PC-3 (cell line): ENCODE measurements at regions not wholly inside any gene's neighbourhood (a gene's known extent, or its start where the extent isn't known, plus 50 kb on each side); places are given as distances from the start of the nearest gene placed in this dataset.

Experiments used
- ATAC-seq: fragments of 200-7000 bp; cut with Tn5 transposase; 2 replicates; pipeline ENCODE4 v1.9.1; 2020; ENCODE audit warnings: mild to moderate bottlenecking, moderate library complexity
- BruUV-seq: library from RNA; stranded (reverse); fragments of 400-500 nt; replicated peaks from 2 replicates; lab custom pipeline; 2021; lab: Mats Ljungman, UMichigan
- CTCF ChIA-PET: fragments of 300-600 bp; sonication (Branson Sonifier 250); formaldehyde crosslinking; loops from one replicate; lab custom pipeline; 2022; ENCODE audit warnings: antibody characterized with exemption; lab: Charles Lee
- POLR2A ChIA-PET: fragments of 300-600 bp; sonication (Branson Sonifier 250); formaldehyde crosslinking; loops from one replicate; lab custom pipeline; 2022; ENCODE audit warnings: antibody characterized with exemption; ENCODE audit not compliant: unreplicated experiment; lab: Charles Lee
- DNase-seq: peaks from one replicate; pipeline ENCODE4 v3.0.0-alpha.2; 2015
- H2AFZ ChIP-seq: fragments of 300-600 bp; sonication (generic); 2 replicates; pipeline ENCODE4 v1.6.0; 2016; ENCODE audit warnings: antibody characterized with exemption, low read length
- H3F3A ChIP-seq: fragments of 300-600 bp; sonication (generic); one replicate; pipeline ENCODE4 v1.6.0; 2017; ENCODE audit warnings: antibody characterized with exemption, low read length, control low read depth, mild to moderate bottlenecking; ENCODE audit not compliant: unreplicated experiment
- H3K27ac ChIP-seq: fragments of 300-600 bp; sonication (generic); 2 replicates; pipeline ENCODE4 v1.5.1; 2016; ENCODE audit warnings: mild to moderate bottlenecking, low read length
- H3K27me3 ChIP-seq: fragments of 300-600 bp; sonication (generic); 2 replicates; pipeline ENCODE4 v1.6.1; 2016; ENCODE audit warnings: low read length, mixed read lengths
- H3K36me3 ChIP-seq: fragments of 300-600 bp; sonication (generic); 2 replicates; pipeline ENCODE4 v1.6.1; 2016; ENCODE audit warnings: low read depth, mixed run types, low read length, mixed read lengths
- H3K4me1 ChIP-seq: fragments of 300-600 bp; sonication (generic); 2 replicates; pipeline ENCODE4 v1.5.1; 2016; ENCODE audit warnings: low read length; ENCODE audit not compliant: insufficient read depth
- H3K4me2 ChIP-seq: fragments of 300-600 bp; sonication (generic); 2 replicates; pipeline ENCODE4 v1.6.0; 2016; ENCODE audit warnings: low read length
- H3K4me3 ChIP-seq: fragments of 300-600 bp; sonication (generic); 2 replicates; pipeline ENCODE4 v1.5.1; 2016; ENCODE audit warnings: mild to moderate bottlenecking, low read length, mixed read lengths
- H3K79me2 ChIP-seq: fragments of 300-600 bp; sonication (generic); 2 replicates; pipeline ENCODE4 v1.6.1; 2017; ENCODE audit warnings: low read length, mixed read lengths
- H3K9ac ChIP-seq: fragments of 300-600 bp; sonication (generic); 2 replicates; pipeline ENCODE4 v1.6.0; 2016; ENCODE audit warnings: mild to moderate bottlenecking, low read length
- H3K9me2 ChIP-seq: fragments of 300-600 bp; sonication (generic); replicated peaks from 2 replicates; pipeline ENCODE4 v1.6.1; 2016; ENCODE audit warnings: mixed run types, low read length, mixed read lengths
- H3K9me3 ChIP-seq: fragments of 300-600 bp; sonication (generic); 2 replicates; pipeline ENCODE4 v1.6.1; 2016; ENCODE audit warnings: low read length, mixed read lengths
- H4K20me1 ChIP-seq: fragments of 300-600 bp; sonication (generic); 2 replicates; pipeline ENCODE4 v1.6.1; 2016; ENCODE audit warnings: low read length, mixed read lengths
- EZH2 ChIP-seq: fragments of 300-600 bp; sonication (generic); IDR thresholded peaks from one replicate; pipeline ENCODE4 v1.6.1; 2017; ENCODE audit warnings: antibody characterized with exemption, mild to moderate bottlenecking, low read length; ENCODE audit not compliant: unreplicated experiment
- EZH2phosphoT487 ChIP-seq: fragments of 300-600 bp; sonication (generic); IDR thresholded peaks from 2 replicates; pipeline ENCODE4 v1.6.1; 2018; ENCODE audit warnings: mild to moderate bottlenecking, antibody characterized with exemption, low read length, borderline replicate concordance
- intact Hi-C: fragments of 100-400 bp; cut with micrococcal nuclease; formaldehyde crosslinking; loops from 2 replicates; pipeline ENCODE4 v1.9.0; 2023
- TF ChIP-seq, protein P1 (sequence below): fragments of 300-600 bp; sonication (generic); conservative IDR thresholded peaks from 2 replicates; pipeline ENCODE4 v1.5.1; 2017; ENCODE audit warnings: antibody characterized with exemption, low read depth, mild to moderate bottlenecking, low read length

- Histone ChIP-seq H3K4me2 (no peak overlapping the region), H3F3A (no peaks in the 10 kb centered on the region), H3K4me3 (no peak overlapping the region), H2AFZ (no peak overlapping the region), H4K20me1 (no peaks in the 10 kb centered on the region), H3K9ac (no peak overlapping the region), H3K9me2 (no peaks in the 10 kb centered on the region), H3K27me3 (no peaks in the 10 kb centered on the region), H3K79me2 (no peaks in the 10 kb centered on the region), H3K27ac (no peak overlapping the region), H3K36me3 (no peaks in the 10 kb centered on the region), H3K9me3 (no peaks in the 10 kb centered on the region), H3K4me1 (no peaks in the 10 kb centered on the region)
- POLR2A ChIA-PET: interaction anchor here (0.5 kb wide), 1 partner anchor 70 kb away, joined by 3 read pairs; no protein-coding TSS in a partner anchor
- TF ChIP-seq, protein P1, sequence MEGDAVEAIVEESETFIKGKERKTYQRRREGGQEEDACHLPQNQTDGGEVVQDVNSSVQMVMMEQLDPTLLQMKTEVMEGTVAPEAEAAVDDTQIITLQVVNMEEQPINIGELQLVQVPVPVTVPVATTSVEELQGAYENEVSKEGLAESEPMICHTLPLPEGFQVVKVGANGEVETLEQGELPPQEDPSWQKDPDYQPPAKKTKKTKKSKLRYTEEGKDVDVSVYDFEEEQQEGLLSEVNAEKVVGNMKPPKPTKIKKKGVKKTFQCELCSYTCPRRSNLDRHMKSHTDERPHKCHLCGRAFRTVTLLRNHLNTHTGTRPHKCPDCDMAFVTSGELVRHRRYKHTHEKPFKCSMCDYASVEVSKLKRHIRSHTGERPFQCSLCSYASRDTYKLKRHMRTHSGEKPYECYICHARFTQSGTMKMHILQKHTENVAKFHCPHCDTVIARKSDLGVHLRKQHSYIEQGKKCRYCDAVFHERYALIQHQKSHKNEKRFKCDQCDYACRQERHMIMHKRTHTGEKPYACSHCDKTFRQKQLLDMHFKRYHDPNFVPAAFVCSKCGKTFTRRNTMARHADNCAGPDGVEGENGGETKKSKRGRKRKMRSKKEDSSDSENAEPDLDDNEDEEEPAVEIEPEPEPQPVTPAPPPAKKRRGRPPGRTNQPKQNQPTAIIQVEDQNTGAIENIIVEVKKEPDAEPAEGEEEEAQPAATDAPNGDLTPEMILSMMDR: no peak
- CTCF ChIA-PET: no interaction called here
- BruUV-seq: no TSS peak
- intact Hi-C loops: no loop called here
- ATAC-seq (no peak), DNase-seq (no peak)
Measured at GRCh38 chr21:35170244-35170643, 121.1 kb upstream of the RUNX1 start.

DNA sequence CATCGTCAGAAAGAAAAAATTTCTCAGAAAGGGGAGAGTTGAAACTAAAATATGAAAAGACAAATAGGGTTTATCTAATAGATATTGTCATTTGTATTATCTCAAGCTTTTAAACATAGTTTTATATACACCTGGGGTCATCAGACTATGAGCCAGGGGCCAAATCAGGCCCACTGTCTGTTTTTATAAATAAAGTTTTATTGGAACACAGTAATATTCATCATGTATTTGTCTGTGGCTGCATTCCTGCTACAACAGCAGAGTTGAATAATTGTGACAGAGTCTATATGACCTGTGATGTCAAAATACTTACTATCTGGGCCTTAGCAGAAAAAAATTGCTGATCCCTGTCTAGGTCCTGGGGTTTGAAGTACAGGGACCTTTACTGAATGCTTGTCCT, 120.5 kb upstream of the RUNX1 start:
- CTCF ChIA-PET: no interaction called here
- H3K4me3 ChIP-seq: no peak overlapping the region
- intact Hi-C loops: no loop called here
- no peak overlapping the region for H2AFZ ChIP-seq
- no peaks in the 10 kb centered on the region for H3K27me3 ChIP-seq
- H3F3A ChIP-seq: no peaks in the 10 kb centered on the region
- no peaks in the 10 kb centered on the region for H4K20me1 ChIP-seq
- H3K79me2 ChIP-seq: no peaks in the 10 kb centered on the region
- H3K4me2 ChIP-seq: no peak overlapping the region
- POLR2A ChIA-PET: no interaction called here
- H3K9me2 ChIP-seq: no peaks in the 10 kb centered on the region
- DNase-seq: no peak
- BruUV-seq: no TSS peak
- H3K27ac ChIP-seq: no peak overlapping the region
- no peak overlapping the region for H3K9ac ChIP-seq
- ATAC-seq: no peak
- H3K9me3 ChIP-seq: no peaks in the 10 kb centered on the region
- TF ChIP-seq EZH2phosphoT487: no peak
- TF ChIP-seq, protein P1: no peak
- TF ChIP-seq EZH2: no peak
- H3K4me1 ChIP-seq: no peaks in the 10 kb centered on the region
- H3K36me3 ChIP-seq: no peaks in the 10 kb centered on the region

GRCh38 chr21:35168735-35169134, 119.6 kb upstream of the RUNX1 start:
- Histone ChIP-seq H3K4me2 (no peak overlapping the region), H3K4me3 (no peak overlapping the region), H3F3A (no peaks in the 10 kb centered on the region), H3K4me1 (peaks cover 3% of the 10 kb centered on the region), H3K36me3 (no peaks in the 10 kb centered on the region), H3K27me3 (no peaks in the 10 kb centered on the region), H3K27ac (no peak overlapping the region), H4K20me1 (no peaks in the 10 kb centered on the region), H3K9ac (no peak overlapping the region), H3K9me2 (no peaks in the 10 kb centered on the region), H2AFZ (no peak overlapping the region), H3K79me2 (no peaks in the 10 kb centered on the region), H3K9me3 (no peaks in the 10 kb centered on the region)
- intact Hi-C loops: no loop called here
- no TSS peak for BruUV-seq
- ChIA-PET CTCF (no interaction called here), POLR2A (no interaction called here)
- no peak for ATAC-seq
- no peak for TF ChIP-seq EZH2phosphoT487
- TF ChIP-seq EZH2: no peak
- TF ChIP-seq, protein P1: no peak
- DNase-seq: no peak
